ENCODE measurements at regions not wholly inside any gene's neighbourhood (a gene's known extent, or its start where the extent isn't known, plus 50 kb on each side); places are given as distances from the start of the nearest gene placed in this dataset.

DNA sequence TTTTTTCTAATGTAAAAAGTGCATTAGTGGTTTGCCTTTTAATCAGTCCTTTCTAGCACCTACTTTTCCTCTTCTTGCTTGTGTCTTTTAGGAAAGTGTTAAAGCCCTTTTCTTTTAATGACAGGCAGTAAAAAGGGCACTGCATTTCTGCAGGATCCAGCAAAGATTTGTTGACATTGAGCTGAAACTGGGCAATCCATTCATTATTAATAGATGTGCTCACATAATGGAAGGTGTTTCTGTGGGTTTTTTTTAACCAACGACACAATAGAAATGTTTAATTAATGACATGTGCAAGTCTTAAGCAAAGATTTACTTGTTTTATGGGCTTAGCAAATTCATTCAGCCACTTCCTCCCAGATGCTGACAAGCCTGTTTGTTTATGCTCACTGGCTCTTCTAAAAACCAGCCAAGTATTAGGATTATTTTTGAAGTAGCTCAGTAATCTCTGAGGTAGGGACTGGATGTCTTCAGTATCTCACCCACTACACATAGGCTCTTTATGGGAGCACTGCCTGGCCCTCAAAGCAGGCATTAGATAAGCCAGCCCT lies 1201.1 kb downstream of the SORCS1 start:
- no peak for DNase-seq (ENCODE audit: extremely low read depth, low read depth)
- TF ChIP-seq, protein P1, sequence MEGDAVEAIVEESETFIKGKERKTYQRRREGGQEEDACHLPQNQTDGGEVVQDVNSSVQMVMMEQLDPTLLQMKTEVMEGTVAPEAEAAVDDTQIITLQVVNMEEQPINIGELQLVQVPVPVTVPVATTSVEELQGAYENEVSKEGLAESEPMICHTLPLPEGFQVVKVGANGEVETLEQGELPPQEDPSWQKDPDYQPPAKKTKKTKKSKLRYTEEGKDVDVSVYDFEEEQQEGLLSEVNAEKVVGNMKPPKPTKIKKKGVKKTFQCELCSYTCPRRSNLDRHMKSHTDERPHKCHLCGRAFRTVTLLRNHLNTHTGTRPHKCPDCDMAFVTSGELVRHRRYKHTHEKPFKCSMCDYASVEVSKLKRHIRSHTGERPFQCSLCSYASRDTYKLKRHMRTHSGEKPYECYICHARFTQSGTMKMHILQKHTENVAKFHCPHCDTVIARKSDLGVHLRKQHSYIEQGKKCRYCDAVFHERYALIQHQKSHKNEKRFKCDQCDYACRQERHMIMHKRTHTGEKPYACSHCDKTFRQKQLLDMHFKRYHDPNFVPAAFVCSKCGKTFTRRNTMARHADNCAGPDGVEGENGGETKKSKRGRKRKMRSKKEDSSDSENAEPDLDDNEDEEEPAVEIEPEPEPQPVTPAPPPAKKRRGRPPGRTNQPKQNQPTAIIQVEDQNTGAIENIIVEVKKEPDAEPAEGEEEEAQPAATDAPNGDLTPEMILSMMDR (IDR thresholded peaks at IDR 0.05; ENCODE audit: low read depth, low read length, missing control alignments), result no peak
- no peak overlapping the region for H3K4me3 ChIP-seq (replicated peaks; ENCODE audit: low read depth, low read length)

GRCh38 chr10:105956550-105956949 lies 1208.0 kb downstream of the SORCS1 start:
- TF ChIP-seq, protein P1 (IDR thresholded peaks at IDR 0.05; ENCODE audit: low read depth, low read length, missing control alignments), result no peak
- no peak overlapping the region for H3K4me3 ChIP-seq (replicated peaks; ENCODE audit: low read depth, low read length)
- DNase-seq (ENCODE audit: extremely low read depth, low read depth), result no peak

DNA sequence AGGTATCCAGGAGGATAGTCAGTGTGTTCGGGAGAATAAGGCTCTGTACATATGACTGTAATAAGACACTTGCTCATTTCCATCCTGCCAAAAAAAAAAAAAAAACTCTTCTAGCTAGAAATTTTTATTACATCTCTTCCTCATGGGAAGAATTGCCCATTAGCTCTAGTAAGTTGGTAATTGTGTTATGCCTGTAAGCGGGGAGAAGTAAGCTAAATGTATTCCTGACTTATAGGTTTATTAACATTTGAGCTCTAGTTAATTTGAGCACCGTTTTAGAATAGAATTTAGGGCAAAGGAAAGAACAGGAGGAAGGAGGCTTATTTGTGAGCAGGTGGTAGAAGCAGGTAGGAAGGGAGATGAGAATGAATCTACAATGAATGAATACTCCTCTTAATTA lies 1210.6 kb downstream of the SORCS1 start:
- no peak for DNase-seq (ENCODE audit: extremely low read depth, low read depth)
- H3K4me3 ChIP-seq (replicated peaks; ENCODE audit: low read depth, low read length), result no peak overlapping the region
- TF ChIP-seq, protein P1 (IDR thresholded peaks at IDR 0.05; ENCODE audit: low read depth, low read length, missing control alignments), result no peak

- TF ChIP-seq, protein P1 (IDR thresholded peaks at IDR 0.05; ENCODE audit: low read depth, low read length, missing control alignments), result no peak
- no peak for DNase-seq (ENCODE audit: extremely low read depth, low read depth)
- H3K4me3 ChIP-seq (replicated peaks; ENCODE audit: low read depth, low read length), result no peak overlapping the region
Measured at GRCh38 chr10:105953056-105953455, 1211.5 kb downstream of the SORCS1 start.

DNA sequence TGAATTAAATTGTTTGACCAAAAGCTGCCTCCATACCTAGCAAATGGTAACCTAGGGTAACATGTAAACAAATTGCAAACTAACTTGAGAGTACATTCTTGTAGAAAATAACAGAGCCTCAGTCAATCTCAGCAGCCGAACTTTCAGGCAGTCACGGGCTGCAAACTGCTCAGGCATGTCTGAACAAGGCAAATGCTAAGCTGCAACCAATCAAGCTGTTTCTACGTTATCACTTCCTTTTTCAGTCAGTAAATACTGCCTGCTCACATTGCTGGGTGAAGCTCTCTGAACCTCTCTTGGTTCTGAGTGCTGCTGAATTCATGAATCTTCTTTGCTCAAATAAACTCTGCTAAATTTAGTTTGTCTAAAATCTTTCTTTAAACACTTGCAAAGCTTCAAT lies 1212.4 kb downstream of the SORCS1 start:
- H3K4me3 ChIP-seq (replicated peaks; ENCODE audit: low read depth, low read length), result no peak overlapping the region
- TF ChIP-seq, protein P1 (IDR thresholded peaks at IDR 0.05; ENCODE audit: low read depth, low read length, missing control alignments), result no peak
- no peak for DNase-seq (ENCODE audit: extremely low read depth, low read depth)

GRCh38 chr10:105950410-105950809 lies 1214.1 kb downstream of the SORCS1 start:
- no peak for DNase-seq (ENCODE audit: extremely low read depth, low read depth)
- H3K4me3 ChIP-seq (replicated peaks; ENCODE audit: low read depth, low read length), result no peak overlapping the region
- TF ChIP-seq, protein P1 (IDR thresholded peaks at IDR 0.05; ENCODE audit: low read depth, low read length, missing control alignments), result peak; percentile 71

- DNase-seq (ENCODE audit: extremely low read depth, low read depth), result no peak
- TF ChIP-seq, protein P1 (IDR thresholded peaks at IDR 0.05; ENCODE audit: low read depth, low read length, missing control alignments), result no peak
- H3K4me3 ChIP-seq (replicated peaks; ENCODE audit: low read depth, low read length), result no peak overlapping the region
Measured at GRCh38 chr10:105949721-105950120, 1214.8 kb downstream of the SORCS1 start.

Measured in HFF-Myc (cell line).